HCT116 (cell line): ENCODE measurements at regions not wholly inside any gene's neighbourhood (a gene's known extent, or its start where the extent isn't known, plus 50 kb on each side); places are given as distances from the start of the nearest gene placed in this dataset.

Experiments
- ATAC-seq: fragments of 200-7000 bp; cut with Tn5 transposase; 2 replicates; pipeline ENCODE4 v1.9.1; 2020; ENCODE audit warnings: mild to moderate bottlenecking, moderate library complexity
- BruUV-seq: library from RNA; stranded (reverse); fragments of 400-500 nt; replicated peaks from 2 replicates; lab custom pipeline; 2021; lab: Mats Ljungman, UMichigan
- CTCF ChIA-PET: fragments of 300-600 bp; sonication (Branson Sonifier 250); formaldehyde crosslinking; loops from one replicate; lab custom pipeline; 2021; ENCODE audit warnings: antibody characterized with exemption; lab: Charles Lee
- POLR2A ChIA-PET: fragments of 300-600, 350-600 bp; sonication (Branson Sonifier 250); formaldehyde crosslinking; loops from one replicate; lab custom pipeline; 2021; ENCODE audit warnings: antibody characterized with exemption; lab: Charles Lee
- RAD21 ChIA-PET, 2 experiments: fragments of 300-600 bp; sonication (Branson Sonifier 250); formaldehyde crosslinking; loops; one replicate each; lab custom pipeline; 2023; ENCODE audit warnings: low total read pairs in 2 of 2; ENCODE audit not compliant: uncharacterized antibody in 2 of 2, unreplicated experiment in 2 of 2, low non-redundant PET in 1 of 2; lab: Charles Lee
- DNase-seq: peaks from one replicate; pipeline ENCODE4 v3.0.0-alpha.2; 2010; ENCODE audit warnings: low read depth, low spot score
- H2AFZ ChIP-seq: fragments of 200-600 bp; shearing (Covaris generic), sonication (generic); 2 replicates; pipeline ENCODE4 v1.6.1; 2017; ENCODE audit warnings: low read depth, mixed run types, mixed read lengths, antibody characterized with exemption, low read length; ENCODE audit not compliant: poor library complexity, severe bottlenecking
- H3K27ac ChIP-seq: 2 replicates; pipeline ENCODE4 v1.5.1; 2012; ENCODE audit warnings: low read depth, low read length
- H3K27me3 ChIP-seq: fragments of 200-600 bp; sonication (generic); 2 replicates; pipeline ENCODE4 v1.6.1; 2016; ENCODE audit warnings: mixed run types, low read length, mixed read lengths; ENCODE audit not compliant: insufficient read depth
- H3K36me3 ChIP-seq, 2 experiments: fragments of 200-500 bp in 1 of 2; fragments of 200-600 bp in 1 of 2; sonication (Bioruptor generic) in 1 of 2; sonication (generic) in 1 of 2; 2 replicates each; pipeline versions ENCODE4 v1.5.1 to v1.6.1; 2014 to 2016; ENCODE audit warnings: low read length in 2 of 2, inconsistent platforms in 1 of 2, mixed read lengths in 1 of 2, mixed run types in 1 of 2; ENCODE audit not compliant: insufficient read depth in 2 of 2, control insufficient read depth in 1 of 2
- H3K4me1 ChIP-seq, 2 experiments: fragments of 200-600 bp in 1 of 2; sonication (generic) in 1 of 2; 2 replicates each; pipeline versions ENCODE4 v1.5.1 to v1.6.1; 2012 to 2017; ENCODE audit warnings: low read length in 2 of 2, inconsistent platforms in 1 of 2, mild to moderate bottlenecking in 1 of 2, mixed read lengths in 1 of 2, mixed run types in 1 of 2, moderate library complexity in 1 of 2; ENCODE audit not compliant: insufficient read depth in 2 of 2, control insufficient read depth in 1 of 2
- H3K4me2 ChIP-seq: fragments of 200-600 bp; sonication (generic); 2 replicates; pipeline ENCODE4 v1.6.1; 2017; ENCODE audit warnings: mixed run types, low read length, mixed read lengths
- H3K4me3 ChIP-seq, 2 experiments: fragments of 200-600 bp in 1 of 2; sonication (generic) in 1 of 2; replicated peaks in 1 of 2; 2 replicates each; pipeline ENCODE4 v1.5.1; 2011 to 2016; ENCODE audit warnings: low read length in 2 of 2, control low read depth in 1 of 2, low read depth in 1 of 2, mild to moderate bottlenecking in 1 of 2, mixed read lengths in 1 of 2, mixed run types in 1 of 2
- H3K79me2 ChIP-seq: fragments of 200-600 bp; sonication (generic); 2 replicates; pipeline ENCODE4 v1.6.1; 2017; ENCODE audit warnings: mild to moderate bottlenecking, mixed run types, low read length, moderate library complexity, mixed read lengths; ENCODE audit not compliant: insufficient read depth
- H3K9ac ChIP-seq: fragments of 200-600 bp; sonication (generic); 2 replicates; pipeline ENCODE4 v1.6.1; 2016; ENCODE audit warnings: low read length, mixed read lengths
- H3K9me2 ChIP-seq: fragments of 200-600 bp; sonication (generic), shearing (Covaris generic); 2 replicates; pipeline ENCODE4 v1.6.1; 2017; ENCODE audit warnings: mixed run types, mild to moderate bottlenecking, moderate library complexity; ENCODE audit not compliant: insufficient read depth
- H3K9me3 ChIP-seq, 2 experiments: fragments of 200-500 bp in 1 of 2; fragments of 200-600 bp in 1 of 2; sonication (Bioruptor generic) in 1 of 2; sonication (generic) in 1 of 2; 2 replicates each; pipeline ENCODE4 v1.6.1; 2014 to 2017; ENCODE audit warnings: low read length in 2 of 2, mixed read lengths in 2 of 2, inconsistent platforms in 1 of 2, low read depth in 1 of 2, mild to moderate bottlenecking in 1 of 2, mixed run types in 1 of 2, moderate library complexity in 1 of 2; ENCODE audit not compliant: control insufficient read depth in 1 of 2, insufficient read depth in 1 of 2
- H4K20me1 ChIP-seq: fragments of 200-600 bp; sonication (generic), shearing (Covaris generic); 2 replicates; pipeline ENCODE4 v1.6.1; 2017; ENCODE audit warnings: mixed run types, mild to moderate bottlenecking, moderate library complexity; ENCODE audit not compliant: insufficient read depth
- ATF3 ChIP-seq: IDR thresholded peaks from 2 replicates; pipeline ENCODE4 v1.6.1; 2012
- CEBPB ChIP-seq: IDR thresholded peaks from 2 replicates; pipeline ENCODE4 v1.6.1; 2012; ENCODE audit warnings: low read depth
- CTCF ChIP-seq, 3 experiments: fragments of 200-600 bp in 1 of 3; sonication (generic) in 1 of 3; IDR thresholded peaks in 2 of 3; conservative IDR thresholded peaks in 1 of 3; 2 replicates each; pipeline ENCODE4 v1.5.1; 2012 to 2017; ENCODE audit warnings: low read depth in 2 of 3, low read length in 2 of 3, antibody characterized with exemption in 1 of 3, borderline replicate concordance in 1 of 3, control low read depth in 1 of 3, mild to moderate bottlenecking in 1 of 3, mixed read lengths in 1 of 3, mixed run types in 1 of 3, moderate library complexity in 1 of 3; ENCODE audit not compliant: insufficient read depth in 1 of 3
- EGR1 ChIP-seq: IDR thresholded peaks from 2 replicates; pipeline ENCODE4 v1.6.1; 2012; ENCODE audit warnings: low read depth
- POLR2AphosphoS5 ChIP-seq: IDR thresholded peaks from 2 replicates; pipeline ENCODE4 v1.6.1; 2011; ENCODE audit warnings: mild to moderate bottlenecking, low read depth, low read length, moderate library complexity
- YY1 ChIP-seq: IDR thresholded peaks from 2 replicates; pipeline ENCODE4 v1.6.1; 2011; ENCODE audit warnings: low read length, low read depth, moderate library complexity, mild to moderate bottlenecking; ENCODE audit not compliant: insufficient replicate concordance; ENCODE audit errors: extremely low read depth
- intact Hi-C: fragments of 100-400 bp; cut with micrococcal nuclease; formaldehyde crosslinking; loops from 2 replicates; pipeline ENCODE4 v1.10.0; 2022
- TF ChIP-seq, protein P1 (sequence below): IDR thresholded peaks from 2 replicates; pipeline ENCODE4 v1.6.1; 2012

- no peak overlapping the region for H3K9ac ChIP-seq
- no peaks in the 10 kb centered on the region for H3K9me2 ChIP-seq
- BruUV-seq, result no TSS peak
- H4K20me1 ChIP-seq, result no peaks in the 10 kb centered on the region
- ATAC-seq, result no peak
- TF ChIP-seq CTCF (IDR thresholded peaks at IDR 0.05 in 2 of 3, conservative IDR thresholded peaks at IDR 0.05 in 1 of 3; ENCODE audit: borderline replicate concordance in 1 of 3, insufficient read depth in 1 of 3, low read depth in 2 of 3, low read length in 2 of 3) (no peak), CEBPB (no peak), POLR2AphosphoS5 (no peak), YY1 (no peak), ATF3 (no peak), EGR1 (no peak)
- TF ChIP-seq, protein P1, sequence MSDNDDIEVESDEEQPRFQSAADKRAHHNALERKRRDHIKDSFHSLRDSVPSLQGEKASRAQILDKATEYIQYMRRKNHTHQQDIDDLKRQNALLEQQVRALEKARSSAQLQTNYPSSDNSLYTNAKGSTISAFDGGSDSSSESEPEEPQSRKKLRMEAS, result no peak
- TF ChIP-seq, all 23 proteins: peak for 0
- Histone ChIP-seq H3K4me2 (no peak overlapping the region), H3K4me3 (no peak overlapping the region), H3K79me2 (no peaks in the 10 kb centered on the region), H3K36me3 (no peaks in the 10 kb centered on the region), H3K9me3 (no peaks in the 10 kb centered on the region), H3K4me1 (peaks cover 14 to 23% of the 10 kb centered on the region in 2 experiments; a peak in 3 of 4 replicates), H3K27ac (0 out of 2 replicates have a peak overlapping the region, but pooled peaks have one; percentile 12), H2AFZ (no peak overlapping the region), H3K27me3 (no peaks in the 10 kb centered on the region)
- CTCF ChIA-PET, result interaction anchor here (1.0 to 2.2 kb wide), 8 partner anchors 11 to 810 kb away, joined by 3 to 17 read pairs (median 8); partner anchors contain the start of gene BMP4
- POLR2A ChIA-PET, result interaction anchor here (0.9 to 1.4 kb wide), 2 partner anchors 415 to 810 kb away, joined by 3 to 4 read pairs; no protein-coding TSS in a partner anchor
- RAD21 ChIA-PET, result interaction anchor here (1.0 to 1.2 kb wide), 3 partner anchors 107 to 810 kb away, joined by 3 to 5 read pairs (median 3); no protein-coding TSS in a partner anchor
- intact Hi-C loops, result loop anchor here (2.0 to 5.0 kb wide), 2 partner anchors 106 to 800 kb away; no protein-coding TSS in a partner anchor
- DNase-seq, result no peak
These were observed 385.3 kb upstream of the DDHD1 start for GRCh38 chr14:53538316-53538881.
